Pulmonary artery endothelial cell (primary cell): ENCODE measurements at regions not wholly inside any gene's neighbourhood (a gene's known extent, or its start where the extent isn't known, plus 50 kb on each side); places are given as distances from the start of the nearest gene placed in this dataset.

Experiments
- DNase-seq: peaks from one replicate; pipeline ENCODE4 v3.0.0-alpha.2; 2011; ENCODE audit warnings: low read depth, low spot score

DNA sequence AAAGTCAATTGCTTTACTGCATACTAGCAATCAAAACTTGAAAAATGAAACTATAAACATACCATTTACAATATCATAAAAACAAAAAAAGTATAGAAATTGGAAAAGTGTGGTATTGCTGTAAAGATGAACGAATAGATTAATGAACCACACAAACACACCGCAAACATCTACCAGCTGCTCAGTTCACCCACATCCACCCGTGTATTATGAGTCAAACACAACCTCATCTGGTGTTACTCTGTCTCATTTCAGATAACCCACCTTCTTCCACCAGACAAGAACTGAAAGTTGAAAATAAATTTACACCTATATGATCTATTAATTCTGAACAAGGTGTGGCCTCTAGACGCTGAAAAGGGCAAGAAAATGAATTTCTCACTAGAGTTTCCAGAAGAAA is 53.3 kb downstream of the BLID start:
- DNase-seq, result no peak

DNA sequence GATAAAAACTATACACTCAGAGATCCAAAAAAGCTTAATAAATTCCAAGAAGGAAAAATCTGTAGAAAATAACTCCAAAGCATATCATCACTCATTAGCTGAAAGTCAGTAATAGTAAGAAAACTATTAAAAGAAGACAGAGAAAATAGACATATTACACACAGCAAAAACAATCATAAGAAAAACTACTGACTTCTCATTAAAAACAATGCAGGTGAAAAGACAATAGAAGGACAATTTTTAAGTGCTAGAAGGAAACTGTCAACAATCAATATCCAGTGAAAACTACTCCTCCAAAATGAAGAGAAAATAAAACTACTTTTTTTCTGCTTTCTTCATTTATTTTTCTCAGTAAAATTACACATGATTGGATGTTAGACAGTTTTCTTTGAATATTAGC is 56.5 kb downstream of the BLID start:
- no peak for DNase-seq

DNA sequence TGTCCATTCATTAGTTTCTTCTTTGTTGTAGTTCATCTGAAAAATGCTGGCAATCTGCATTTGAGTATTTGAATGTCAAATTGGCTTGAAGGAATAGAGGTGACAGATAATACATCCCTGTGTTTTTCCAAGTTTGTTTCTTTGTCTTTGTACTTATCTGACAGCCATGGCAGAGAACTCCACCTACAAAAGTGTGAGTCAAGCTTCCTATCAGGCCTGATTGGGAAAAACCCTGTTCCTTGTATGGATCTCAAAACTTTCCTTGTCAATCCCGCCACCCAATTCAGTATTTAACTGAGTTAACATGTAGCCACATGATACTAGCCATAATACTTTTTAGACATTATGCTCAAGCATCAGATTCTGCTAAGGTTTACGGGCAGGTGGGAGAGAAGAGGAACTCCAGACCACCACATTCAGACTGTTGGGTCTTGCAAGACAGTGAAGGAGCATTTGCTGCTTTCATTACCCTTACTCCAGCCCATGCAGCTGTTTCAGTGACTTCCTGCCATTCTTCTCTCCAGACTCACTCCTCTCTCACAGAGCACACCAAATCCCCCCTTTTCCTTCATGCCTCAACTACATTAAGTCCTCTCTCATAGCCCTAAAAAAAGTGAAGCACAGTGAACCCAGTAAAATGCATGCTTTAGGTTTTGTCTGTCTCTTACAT is 65.9 kb downstream of the BLID start:
- DNase-seq, result peak; percentile 36

DNA sequence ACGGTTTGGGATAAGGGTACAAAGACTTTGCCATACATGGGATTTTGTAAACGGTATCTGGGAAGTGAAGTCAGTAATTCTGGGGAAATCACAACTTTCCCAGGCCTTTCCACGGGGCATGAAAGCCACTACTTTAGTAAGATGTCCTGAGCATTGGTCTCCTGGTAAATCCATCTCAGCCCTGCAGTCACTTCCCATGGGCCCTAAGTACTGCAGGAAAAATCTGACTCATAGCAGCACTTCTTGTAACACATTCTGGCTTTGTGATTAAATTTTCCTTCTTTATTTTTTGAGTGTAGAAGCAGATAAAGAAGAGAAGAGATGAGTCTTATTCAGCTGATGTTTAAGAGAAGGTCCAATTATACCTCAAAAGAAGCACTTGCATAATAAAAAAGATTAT is 67.6 kb downstream of the BLID start:
- peak; percentile 7 for DNase-seq

DNA sequence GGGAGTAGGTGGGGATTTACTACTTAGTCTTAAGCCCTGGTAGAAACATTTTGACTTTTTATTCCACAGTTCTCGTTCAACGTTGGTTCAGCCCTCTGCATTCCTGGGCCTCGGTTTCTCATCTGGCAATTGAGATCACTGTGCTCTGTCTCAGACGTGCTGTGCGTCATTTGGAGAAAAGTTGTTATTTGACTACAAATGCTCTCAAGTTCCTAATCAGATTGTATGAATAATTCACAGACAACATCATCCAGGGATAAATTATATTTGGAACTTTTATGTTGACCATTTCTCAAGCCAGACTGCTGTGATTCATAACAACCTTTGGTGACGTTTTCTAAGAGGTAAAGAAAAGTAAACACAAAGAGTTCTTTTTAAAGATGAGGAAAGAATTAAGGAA is 69.2 kb downstream of the BLID start:
- no peak for DNase-seq

DNA sequence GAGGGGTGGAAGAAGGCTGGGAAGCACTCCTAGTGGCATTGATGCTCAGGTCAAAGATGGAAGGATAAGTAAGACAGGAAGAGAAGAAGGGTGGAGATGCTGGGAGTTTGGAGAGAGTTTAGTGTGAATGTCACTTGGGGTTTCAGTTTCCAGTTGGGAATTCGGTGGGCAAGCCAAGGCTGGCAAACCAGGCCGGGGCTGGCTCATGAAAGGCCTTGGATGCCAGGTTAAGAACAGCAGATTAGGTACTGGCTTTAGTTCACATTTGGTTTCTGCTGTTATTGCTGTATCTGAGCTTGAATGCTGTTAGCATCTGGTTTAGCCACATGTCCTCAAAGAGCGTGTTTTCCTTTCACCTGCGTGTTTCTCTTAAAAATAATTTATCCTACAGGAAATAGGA is 69.6 kb downstream of the BLID start:
- no peak for DNase-seq

DNA sequence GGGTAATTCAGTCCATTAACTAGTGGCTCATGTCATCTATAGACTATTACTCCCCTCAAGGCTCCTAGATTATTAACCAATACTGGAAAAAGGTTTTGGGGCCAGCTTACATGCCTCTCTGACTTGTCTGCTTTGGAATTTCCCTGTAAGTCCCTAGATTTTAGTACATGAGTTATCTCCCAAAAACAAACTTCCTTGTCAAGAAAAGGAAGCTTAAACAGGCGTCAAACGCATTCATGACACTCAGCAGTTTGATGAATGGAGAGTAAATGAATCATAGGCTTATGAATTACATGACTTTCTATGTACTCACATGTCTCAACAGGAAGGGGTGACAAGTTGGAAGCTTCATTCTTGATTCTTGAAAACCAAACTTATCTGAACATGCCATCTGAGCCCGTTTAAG is 70.8 kb downstream of the BLID start:
- DNase-seq, result peak; percentile 89

DNA sequence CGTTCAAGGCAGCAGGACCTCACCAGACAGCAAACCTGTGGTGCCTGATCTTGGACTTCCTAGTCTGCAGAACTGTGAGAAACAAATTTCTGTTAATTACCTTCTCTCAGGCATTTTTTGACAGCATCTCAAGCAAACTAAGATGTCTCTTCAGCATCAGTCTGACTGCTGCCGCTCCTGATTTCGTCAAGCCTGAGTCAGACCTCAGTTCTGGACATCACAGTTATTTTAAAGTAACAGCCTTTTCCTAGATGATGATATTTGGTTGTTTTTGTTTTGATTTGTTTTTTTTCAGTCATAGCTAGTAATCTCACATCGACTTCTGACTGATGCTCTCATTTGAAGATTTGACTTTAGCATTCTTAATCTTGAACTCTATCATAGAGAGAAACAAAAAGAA is 71.9 kb downstream of the BLID start:
- DNase-seq, result no peak

DNA sequence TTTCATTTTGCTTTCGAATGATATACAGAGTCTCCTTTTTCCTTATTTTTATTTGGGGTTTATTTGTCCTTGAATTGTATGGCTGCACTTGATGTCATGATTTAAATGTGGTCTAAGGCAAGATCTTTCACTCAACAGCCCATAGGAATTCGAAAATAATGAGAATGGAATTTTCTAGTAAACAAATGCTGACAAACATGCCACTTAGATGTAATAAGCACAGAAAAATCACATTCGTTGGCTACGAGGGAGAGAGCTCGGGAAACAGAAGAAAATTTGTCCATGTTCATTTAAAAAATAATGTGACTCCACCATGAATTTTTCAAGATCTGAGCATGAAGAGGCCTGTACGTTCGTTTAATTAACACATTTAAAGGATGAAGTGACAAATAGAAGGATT is 73.0 kb downstream of the BLID start:
- DNase-seq, result no peak

DNA sequence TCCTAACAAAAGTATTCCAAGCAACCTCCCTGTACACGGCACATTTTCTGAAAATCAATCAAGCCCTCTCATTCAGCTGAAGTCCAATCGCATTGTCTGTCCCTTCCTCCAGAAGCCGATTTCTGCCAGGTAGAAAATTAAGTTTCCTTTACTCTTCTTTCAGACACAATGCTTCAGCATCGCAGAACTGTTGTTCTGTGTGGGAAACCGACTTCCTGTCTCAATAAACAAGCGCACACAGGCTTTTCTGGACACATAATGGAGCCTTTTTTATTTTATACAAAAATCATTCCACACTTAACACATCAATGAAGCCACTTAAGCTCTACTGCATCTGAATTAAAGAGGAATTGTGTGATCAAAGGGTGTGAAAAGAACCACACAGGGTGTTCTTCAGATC is 75.6 kb downstream of the BLID start:
- DNase-seq, result no peak

DNA sequence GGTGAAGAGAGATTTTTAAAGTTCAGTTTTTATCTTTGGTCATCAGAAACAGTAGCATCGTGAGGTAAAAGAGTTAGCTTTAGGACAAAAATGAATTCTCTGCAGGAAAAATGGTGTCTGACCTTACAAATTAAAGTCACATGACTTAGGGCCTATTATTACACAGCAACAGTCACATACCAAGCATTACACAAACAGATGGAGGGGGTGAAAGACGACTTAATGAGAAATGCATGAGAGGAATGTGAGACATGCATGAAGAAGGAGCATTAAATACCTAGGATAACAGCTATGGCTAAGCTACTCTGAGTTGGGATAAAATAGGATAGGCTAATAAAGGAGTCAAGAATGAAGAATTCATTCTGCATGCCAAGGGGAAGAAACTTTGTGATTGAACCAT is 77.5 kb downstream of the BLID start:
- DNase-seq, result no peak

DNA sequence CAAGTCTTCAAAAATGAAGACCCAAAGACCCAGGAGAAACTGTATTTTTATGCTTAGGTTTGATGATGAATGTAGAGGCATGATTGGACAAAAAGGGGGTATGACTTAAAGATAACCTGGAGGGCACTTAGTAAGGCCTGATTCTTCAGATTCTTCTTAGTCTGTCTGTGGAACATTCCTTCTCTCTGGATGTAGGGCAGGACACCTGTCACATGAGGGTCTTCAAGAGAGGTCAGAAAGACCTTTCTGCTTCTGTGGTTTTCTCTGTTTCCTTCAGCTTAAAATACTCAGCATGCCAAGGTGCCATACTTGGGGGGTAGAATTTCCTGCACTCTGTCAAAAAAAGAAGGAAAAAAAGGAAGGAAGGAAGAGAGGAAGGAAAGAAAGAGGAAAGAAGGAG is 78.1 kb downstream of the BLID start:
- DNase-seq, result no peak

DNA sequence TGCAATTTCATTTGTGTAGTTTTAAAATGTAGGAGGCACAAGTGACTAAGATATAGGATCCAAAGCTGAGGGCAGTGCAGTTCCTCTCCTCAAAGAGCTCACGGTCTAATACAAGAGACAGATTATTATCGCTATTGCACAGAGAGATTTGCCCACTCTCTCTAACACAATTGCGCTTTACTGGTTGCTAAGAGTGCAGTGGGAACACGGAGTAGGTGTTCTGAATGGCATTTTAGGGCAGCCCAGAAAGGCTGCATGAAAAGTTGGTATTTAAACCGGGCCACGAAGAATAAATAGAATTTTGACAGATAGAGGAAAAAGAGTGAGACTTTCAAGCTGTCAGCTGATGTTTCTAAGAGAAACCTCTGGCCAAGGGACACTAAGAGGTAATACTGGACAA is 79.5 kb downstream of the BLID start:
- DNase-seq, result no peak

DNA sequence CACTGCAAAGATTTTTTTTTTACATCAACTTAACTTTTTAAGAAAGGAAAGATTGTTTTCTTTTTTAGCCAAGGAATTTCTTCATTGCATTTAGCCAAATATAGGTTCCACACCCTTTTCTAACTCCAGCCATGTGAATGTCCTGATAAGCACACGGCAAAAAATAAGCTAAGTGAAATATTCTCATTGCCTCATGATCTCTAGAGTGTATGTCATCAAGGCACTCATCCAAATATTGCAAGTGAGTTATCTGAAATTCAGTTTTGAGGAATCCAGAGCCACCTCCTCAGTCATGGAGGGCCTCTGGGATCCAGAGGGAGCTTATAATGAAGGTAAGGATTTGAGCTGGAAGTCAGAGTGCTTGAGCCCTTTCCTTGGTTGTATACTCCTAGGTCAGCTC is 80.0 kb downstream of the BLID start:
- DNase-seq, result no peak

DNA sequence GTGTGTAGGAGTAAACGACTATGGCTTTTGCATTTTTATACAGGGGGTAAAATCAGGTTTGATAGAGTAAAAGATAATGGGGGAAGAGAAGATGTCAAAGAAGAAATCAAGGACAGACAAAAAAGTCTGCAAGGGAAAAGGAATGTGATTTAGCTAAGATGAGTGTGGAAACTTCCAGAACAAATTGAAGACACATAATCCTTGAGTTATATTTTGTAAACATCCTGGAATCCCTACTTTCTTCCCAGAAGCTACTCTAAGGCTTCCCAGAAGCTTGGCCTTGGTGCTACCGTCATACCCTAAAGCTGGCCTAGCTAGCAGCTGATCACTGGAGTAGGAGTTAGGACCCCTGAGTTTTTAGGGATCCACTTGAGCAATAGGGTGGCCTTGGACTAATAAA is 82.4 kb downstream of the BLID start:
- no peak for DNase-seq

DNA sequence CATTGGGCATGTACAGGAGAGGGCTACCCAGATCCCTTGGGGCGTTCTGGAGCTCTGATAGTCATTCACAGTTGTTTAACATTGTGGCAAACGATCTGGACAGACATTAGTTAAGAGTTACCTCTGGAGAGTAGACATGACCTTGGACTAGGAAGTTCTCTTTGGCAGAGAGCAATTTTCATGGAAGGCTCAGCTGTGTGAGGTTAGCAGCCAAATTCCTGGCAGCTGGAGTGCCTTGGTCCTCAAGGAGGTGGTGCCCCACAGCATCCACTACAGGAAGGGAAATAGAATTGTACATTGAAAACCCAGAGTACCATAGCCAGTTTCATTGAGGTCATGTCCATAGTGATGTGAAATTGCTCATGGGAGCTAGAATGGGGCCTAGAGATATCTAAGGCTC is 82.8 kb downstream of the BLID start:
- DNase-seq, result no peak

DNA sequence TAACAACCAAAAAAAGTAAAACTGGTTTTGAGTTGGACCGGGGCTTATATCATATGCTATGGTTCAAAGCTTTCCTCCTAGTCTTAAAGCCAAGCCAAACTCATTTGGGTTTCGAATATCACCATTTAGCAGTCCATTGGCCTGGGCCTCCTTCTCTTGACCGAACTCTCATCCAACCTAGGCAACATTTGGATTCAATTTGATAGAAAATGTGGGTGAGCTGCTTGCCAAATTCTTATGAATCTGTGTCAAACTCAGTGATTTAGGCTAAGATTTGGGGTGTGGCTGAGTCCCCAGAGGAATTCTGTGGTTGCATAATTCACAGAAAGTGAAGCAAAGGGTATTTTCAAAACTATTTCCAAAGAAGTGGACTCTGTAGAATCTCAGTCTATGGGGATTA is 83.7 kb downstream of the BLID start:
- no peak for DNase-seq

DNA sequence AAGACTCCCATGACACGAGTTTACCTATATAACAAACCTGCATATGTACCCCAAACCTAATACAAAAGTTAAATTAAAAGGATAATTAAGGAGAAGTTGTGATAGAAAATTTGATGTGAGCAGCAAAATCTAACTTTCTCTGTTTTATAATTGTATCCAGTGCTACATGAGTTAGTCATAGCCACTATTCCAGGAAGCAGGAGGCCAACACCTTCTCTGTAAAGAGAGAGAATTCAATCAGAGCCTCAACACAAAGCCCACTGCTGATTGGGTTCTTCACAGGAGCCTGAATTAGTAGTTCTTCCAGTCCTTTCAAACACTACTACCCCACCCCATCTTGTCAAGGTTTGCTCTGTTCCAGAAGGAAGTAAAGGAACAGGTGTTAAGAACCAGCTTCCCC is 84.2 kb downstream of the BLID start:
- DNase-seq, result no peak

DNA sequence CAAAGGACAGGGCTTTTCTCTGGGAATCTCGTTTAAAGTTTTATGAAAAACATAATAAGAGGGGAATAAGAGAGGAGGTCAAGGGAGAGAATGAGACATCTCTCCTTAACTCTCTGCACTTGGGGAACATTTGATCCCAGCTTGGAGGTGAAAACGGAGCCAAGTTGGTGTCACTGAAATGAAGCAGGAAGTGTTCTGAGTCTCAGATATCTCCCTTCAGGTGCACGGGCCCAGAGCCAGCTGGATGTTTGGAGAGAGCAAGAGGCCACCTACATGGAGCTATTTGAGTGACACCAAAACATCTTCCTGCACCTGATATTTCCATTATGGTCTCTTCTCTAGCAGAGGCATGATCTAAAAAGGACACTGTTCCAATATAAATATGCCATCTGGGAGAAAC is 85.7 kb downstream of the BLID start:
- DNase-seq, result no peak

DNA sequence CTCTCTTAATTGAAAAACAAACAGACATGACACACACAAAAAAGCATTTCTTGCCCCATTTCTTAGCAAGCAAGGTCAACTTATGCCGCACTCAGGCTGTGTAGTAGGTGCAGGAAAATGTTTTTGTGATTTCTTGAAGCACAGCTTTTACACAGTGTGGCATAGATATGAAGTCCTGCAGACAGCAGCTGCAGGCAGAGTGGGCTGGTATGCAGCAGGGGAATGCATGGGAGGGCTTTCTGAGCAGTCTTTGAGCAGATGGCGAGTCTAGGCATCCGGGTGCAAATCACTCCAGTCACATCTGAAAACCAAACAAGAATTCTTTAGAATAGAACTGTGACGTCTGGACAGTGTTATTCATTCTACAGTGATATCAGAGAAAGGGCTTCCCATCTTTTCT is 87.5 kb downstream of the BLID start:
- no peak for DNase-seq

DNA sequence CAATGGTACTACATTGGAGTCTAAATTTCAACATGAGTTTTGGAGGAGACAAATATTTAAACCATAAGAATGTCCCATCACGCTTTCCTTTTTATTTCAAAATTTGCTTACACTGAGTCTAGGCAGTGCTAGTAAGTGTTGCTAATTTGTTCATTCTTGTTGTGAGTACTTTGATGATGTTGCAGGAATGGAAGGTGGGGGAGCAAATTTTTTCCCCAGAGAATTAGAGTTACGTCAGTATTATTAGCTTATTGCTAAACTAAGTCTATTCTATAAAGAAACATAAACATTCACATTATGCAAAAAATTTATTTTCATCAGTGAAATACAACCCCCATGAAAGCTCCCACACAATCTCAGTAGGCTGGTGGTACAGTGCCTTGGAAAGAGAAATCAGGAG is 88.0 kb downstream of the BLID start:
- no peak for DNase-seq

DNA sequence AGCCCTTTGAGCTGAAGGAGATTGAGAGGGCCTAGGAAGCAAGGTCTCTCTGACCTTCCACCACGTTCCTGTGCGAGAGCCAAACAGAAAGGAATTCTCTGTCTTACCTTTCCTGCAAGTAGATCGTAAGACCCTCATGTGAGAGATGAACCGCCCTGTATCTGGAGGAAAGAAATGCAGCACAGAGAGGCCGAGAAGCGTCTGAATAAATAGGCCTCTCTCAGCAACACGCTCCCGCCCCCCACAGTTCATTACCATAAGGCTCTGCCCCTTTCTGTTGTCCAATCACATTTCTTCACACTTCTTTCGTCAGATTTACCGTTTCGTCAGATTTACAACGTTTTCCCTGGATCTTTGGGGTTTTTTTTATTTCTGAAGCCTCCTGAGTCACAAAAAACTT is 90.3 kb downstream of the BLID start:
- no peak for DNase-seq

DNA sequence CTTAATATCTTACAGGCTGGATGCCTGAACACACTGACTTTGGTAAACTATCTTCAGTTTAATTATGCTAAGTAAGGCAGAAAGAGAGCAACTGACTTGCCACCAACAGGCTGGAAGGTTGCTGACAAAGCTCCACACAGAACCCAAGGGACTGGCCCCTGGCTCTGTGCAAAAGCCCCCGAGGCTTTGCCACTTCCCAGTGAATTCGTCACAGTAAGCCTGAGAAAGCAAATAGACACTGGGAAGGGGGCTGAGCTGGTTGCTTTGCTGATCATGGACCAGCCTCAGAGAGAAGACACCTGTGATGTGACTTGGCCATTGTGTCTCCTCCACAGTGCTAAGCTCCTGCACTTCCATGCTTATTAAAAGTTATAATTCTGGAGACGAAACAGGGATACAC is 91.7 kb downstream of the BLID start:
- DNase-seq, result no peak

DNA sequence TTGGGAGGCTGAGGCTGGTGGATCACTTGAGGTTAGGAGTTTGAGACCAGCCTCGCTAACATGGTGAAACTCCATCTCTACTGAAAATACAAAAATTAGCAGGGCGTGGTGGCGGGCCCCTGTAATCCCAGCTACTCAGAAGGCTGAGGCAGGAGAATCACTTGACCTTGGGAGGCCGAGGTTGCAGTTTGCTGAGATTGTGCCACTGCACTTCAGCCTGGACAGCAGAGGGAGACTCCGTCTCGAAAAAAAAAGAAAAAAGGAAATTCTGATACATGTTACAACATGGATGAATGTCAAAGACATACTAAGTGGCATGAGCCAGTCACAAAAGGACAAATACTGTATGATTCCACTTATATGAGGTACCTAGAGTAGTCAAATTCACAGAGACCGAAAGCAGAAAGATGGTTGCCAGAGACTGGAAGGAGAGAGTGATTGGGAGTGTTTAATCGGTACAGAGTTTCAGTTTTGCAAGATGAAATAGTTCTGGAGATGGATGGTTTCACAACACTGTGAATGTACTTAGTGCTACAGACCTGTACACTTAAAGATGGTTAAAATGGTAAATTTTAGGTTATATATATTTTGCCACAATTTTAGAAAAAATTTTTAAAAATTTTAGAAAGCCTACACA is 92.3 kb downstream of the BLID start:
- DNase-seq, result no peak
